Inferior parietal cortex (tissue), 1 donor: ENCODE measurements at regions not wholly inside any gene's neighbourhood (a gene's known extent, or its start where the extent isn't known, plus 50 kb on each side); places are given as distances from the start of the nearest gene placed in this dataset.

Experiments used
- DNase-seq: peaks from one replicate; pipeline ENCODE4 v3.0.0-alpha.2; 2016; ENCODE audit errors: extremely low spot score

GRCh38 chr18:57915865-57916582, 112.9 kb upstream of the ATP8B1 start:
- peak; percentile 67 for DNase-seq

DNA sequence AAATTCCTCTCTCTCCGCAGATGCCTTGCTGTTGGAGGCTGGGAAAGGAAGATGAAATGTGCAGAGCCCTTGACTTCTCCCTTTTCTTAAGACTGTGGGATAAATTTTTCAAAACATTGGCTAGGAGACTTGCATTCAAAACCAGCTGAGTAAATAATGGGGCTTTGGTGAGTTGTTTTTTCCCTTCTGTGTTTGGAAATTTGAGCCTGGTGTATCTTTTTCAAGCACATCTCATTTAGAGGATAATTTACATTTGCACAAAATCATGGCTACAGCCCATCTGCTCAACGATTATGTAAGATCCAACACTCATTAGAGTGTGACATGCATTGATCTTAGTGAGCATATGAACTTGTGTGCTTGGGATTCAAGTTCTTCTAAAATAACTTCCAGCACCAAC, 112.1 kb upstream of the ATP8B1 start:
- DNase-seq = peak; percentile 72

DNA sequence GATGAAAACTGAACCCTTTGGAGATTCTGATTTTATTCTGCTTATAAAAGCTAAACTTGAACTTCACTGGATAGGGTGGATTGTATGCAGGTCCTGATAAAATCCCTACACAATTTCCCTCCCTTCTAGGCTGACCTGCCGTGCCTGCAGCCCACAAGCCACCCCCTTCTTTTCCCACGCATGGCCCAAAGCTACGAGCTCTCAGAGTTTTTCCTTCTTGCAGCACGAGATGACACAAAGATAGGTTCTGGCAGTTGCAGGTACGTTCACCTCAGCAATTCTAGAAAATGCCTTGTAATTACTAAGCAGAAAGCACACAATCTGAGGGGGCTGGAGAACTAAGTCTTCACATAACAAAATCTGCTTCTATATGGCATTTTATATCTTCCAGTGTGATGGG, 110.6 kb upstream of the ATP8B1 start:
- DNase-seq = no peak

DNA sequence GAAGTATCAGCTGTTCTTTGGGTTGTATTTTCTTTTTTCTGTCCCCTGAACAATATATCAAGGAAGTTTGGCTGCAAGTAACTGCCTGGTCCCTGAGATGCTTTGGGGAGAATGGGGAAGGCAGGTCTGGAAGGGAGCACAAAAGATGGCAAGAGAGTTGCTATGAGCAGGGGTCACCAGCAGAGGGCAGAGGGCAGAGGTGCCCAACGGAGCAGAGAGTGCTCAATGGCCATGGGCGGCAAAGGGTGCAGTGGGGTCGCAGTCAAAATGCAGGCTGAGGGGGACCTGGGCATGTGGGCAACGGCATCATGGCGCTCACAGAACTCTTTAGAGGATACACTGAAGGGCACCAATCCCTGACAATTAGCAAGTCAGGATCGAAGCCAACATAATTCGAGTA, 107.7 kb upstream of the ATP8B1 start:
- no peak for DNase-seq

GRCh38 chr18:57910134-57910533, 107.0 kb upstream of the ATP8B1 start:
- no peak for DNase-seq

DNA sequence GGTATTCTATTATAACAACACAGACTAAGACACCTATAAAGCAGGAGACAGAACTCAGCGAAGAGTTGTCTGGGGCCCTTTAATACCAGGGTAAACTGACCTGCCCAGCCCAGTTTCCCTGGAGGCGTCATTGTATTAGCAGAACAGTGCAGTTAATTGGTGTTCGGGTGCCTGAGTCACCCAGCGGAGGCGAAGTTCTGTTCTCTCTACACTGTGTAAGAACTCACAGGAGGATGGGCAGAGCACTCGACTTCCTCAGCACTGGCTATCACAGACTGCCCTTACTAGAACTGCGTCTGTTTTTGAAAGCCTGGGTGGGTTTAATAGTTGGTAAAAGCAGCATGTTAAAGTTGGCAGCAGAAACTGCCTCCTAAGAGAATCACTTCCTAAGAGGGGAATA, 106.5 kb upstream of the ATP8B1 start:
- no peak for DNase-seq

- no peak for DNase-seq
These were observed 105.0 kb upstream of the ATP8B1 start for GRCh38 chr18:57908092-57908491.

- DNase-seq = no peak
These were observed 104.4 kb upstream of the ATP8B1 start for GRCh38 chr18:57907550-57907949.

GRCh38 chr18:57906852-57907251, 103.7 kb upstream of the ATP8B1 start:
- no peak for DNase-seq

GRCh38 chr18:57904535-57904934, 101.4 kb upstream of the ATP8B1 start:
- DNase-seq = no peak

- no peak for DNase-seq
These were observed 99.6 kb upstream of the ATP8B1 start for GRCh38 chr18:57902721-57903120.

DNA sequence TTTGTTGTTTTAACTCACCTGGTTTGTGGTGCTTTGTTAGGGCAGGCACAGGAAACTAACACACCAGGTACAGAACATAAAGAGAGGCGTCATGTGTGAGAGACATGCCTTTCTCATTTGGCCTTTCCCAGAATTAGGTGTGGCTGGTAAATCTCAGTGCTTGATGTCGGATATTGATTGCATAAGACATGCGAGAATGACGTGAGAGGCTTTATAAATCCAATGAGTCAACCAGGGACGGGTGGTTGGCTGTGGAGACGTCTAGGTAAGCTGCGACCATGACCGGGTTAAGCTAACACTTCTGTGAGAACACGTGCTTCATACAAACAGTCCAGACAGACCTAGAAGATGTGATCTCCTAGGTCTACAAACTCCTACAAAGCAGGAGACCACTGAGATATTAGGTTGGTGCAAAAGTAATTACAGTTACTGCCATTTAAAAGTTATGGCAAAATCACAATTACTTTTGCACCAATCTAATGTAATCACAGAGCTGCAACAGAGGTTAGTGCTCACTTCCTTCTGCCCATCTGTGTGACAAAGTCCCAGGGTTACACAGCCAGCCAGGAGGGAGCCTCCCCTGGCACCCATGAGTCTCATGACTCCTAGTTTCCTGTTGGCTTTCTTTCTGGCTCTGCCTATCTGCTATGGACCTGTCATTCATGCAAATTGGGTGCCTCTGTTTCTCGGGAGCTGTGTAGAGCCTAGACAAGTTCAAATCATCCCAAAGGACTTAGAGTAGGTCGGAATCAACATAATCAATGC, 98.9 kb upstream of the ATP8B1 start:
- no peak for DNase-seq

DNA sequence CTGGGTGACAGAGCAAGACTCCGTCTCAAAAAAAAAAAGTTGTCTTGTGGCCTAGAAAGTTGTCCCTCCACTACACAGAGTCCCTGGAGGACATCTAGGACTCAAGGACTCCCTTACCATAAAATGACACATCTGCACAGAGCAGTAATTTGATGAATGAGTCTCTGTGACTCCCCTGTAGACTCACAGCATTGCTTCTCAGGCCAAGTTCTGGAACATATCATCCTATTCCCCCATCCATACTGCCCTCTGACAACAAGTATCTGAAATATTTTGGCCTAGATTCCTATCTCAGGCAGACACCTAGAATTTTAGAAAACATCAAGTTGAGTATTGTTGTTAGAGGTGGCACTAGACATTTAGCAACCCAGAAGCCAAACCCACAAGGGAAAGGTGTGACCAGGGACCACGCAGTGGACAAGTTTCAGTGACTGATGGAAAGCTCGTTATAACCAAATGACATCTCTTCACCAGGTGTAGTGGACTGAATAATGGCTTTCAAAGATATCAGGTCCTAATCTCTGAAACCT, 97.9 kb upstream of the ATP8B1 start:
- no peak for DNase-seq

- DNase-seq = no peak
These were observed 95.5 kb upstream of the ATP8B1 start for GRCh38 chr18:57898506-57899124.

- no peak for DNase-seq
These were observed 92.1 kb upstream of the ATP8B1 start for GRCh38 chr18:57895182-57895581.

DNA sequence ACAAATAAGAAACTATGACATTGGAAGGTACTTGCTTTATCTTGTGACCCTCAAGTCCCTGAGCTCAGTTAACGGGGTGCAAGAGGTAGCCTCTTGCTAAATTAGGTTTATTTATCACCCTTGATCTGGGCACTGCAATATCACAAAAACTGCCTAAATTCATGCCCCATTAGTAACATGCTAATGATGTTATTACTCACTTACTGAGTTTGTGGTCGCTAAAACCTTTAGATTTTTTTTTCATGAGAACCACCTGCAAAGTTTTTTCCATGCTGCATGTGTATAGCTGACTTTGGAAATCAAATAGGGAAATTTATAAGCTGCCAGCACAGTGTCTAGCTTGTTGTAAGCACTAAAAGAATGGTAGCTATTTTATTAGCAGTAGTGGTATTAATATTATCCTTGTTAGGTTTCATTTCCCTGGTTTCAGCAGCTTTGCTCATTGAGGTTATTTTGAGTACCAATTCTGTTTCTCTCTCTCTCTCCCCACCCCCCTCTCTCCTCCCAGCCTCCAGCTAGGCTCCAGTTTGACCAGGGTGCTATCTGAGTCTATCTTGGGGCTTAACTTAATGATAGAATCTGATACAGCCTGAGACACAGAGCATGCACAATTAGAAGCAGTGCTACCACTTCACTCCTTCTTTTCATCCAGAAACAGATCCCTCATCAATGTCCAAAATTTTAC, 88.7 kb upstream of the ATP8B1 start:
- no peak for DNase-seq

GRCh38 chr18:57890266-57890665, 87.2 kb upstream of the ATP8B1 start:
- no peak for DNase-seq

DNA sequence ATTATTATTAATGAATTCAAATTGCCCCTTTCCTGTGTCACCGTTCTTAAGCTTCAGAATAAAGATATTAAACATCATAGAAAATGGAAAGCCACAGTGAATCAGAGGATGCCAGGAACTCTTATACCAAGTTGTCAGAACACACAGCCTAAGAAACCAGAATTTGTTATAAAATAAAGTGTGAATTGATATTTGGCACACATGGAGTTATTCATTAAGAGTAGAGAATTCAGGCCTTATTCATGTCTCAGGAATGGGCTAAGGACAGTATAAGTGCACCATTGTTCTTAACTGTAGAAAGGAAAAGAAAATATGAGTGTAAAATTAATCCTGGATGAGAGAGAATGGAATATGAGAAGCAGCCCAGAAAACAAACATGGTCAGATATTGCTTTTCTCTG, 86.7 kb upstream of the ATP8B1 start:
- DNase-seq = no peak

DNA sequence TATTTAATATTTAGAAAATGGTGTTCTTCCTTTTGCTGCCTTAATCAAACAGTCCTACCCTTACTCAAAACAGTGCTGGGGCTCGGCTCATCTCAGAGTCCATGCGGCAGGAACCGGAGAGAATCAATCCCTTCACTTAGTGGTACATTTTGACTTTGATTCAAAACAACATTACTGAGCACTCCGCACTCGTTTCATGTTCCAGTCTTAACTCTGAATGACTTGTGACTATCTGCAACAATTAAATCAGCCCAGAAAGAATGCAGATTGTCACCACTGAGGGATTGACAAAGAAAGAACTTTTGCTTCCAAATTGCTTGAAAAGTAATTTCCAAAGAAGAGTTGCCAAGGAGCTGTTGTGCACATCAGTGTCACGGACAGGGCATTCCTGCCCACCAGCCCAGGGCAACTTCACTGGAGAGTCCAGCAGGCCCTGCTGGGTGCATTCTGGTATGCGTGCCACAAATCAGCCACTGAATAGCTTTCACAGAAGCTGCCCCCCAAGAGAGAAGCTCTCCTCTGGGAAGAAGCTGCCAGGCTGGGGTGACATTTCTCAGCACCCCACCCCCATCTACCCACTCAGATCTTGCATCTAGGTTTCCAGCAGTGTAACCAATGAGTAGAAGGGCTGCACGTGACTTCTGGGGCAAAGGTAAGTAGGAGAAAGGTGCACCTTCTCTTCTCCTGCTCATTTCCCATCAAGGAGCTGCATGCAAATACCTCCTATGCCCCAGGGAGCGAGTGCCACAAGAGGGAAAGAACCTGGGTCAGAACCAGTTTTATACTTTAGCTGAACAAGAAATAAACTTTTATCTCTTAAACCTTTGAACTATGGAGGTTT, 84.6 kb upstream of the ATP8B1 start:
- no peak for DNase-seq

DNA sequence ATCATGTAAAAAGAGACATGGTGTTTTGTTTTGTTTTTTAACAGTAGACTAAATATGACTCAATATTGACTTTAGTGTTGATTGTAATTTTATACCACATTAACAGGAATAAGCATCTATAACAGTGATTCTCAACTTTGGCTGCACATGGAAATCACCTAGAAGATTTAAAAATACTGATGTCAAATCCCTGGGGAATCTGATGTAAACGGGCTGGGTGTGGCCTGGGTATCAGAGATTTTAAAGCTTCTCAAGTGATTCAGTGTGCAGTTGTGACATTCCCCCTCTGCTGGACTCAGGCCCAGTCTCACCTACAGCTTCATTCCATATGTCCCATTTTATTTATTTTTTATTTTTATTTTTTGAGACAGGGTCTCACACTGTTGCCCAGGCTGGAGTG, 82.8 kb upstream of the ATP8B1 start:
- DNase-seq = no peak

- DNase-seq = no peak
These were observed 79.3 kb upstream of the ATP8B1 start for GRCh38 chr18:57882465-57882864.
